ENCODE measurements at regions not wholly inside any gene's neighbourhood (a gene's known extent, or its start where the extent isn't known, plus 50 kb on each side); places are given as distances from the start of the nearest gene placed in this dataset.
"Not testable (repeated sequence)": the region's sequence is repeated elsewhere in the genome, so short reads cannot be mapped to it uniquely, and the experiment has no call there.

- not testable (repeated sequence) for DNase-seq (ENCODE audit: low read depth); H3K4me3 ChIP-seq (ENCODE audit: low read depth, low read length)
These were observed 168.3 kb upstream of the TP53TG3D start for GRCh38 chr16:32084656-32085401.

GRCh38 chr16:32085438-32086141 is 167.5 kb upstream of the TP53TG3D start:
- H3K4me3 ChIP-seq (ENCODE audit: low read depth, low read length) = not testable (repeated sequence)
- DNase-seq (ENCODE audit: low read depth) = peak; percentile 22

GRCh38 chr16:32115562-32115961 is 137.5 kb upstream of the TP53TG3D start:
- not testable (repeated sequence) for H3K4me3 ChIP-seq (ENCODE audit: low read depth, low read length)

GRCh38 chr16:32116080-32116479 is 137.0 kb upstream of the TP53TG3D start:
- peak; percentile 21 for DNase-seq (ENCODE audit: low read depth)
- no peak overlapping the region for H3K4me3 ChIP-seq (ENCODE audit: low read depth, low read length)
- TF ChIP-seq MAX (IDR thresholded peaks at IDR 0.05; ENCODE audit: low read depth, low read length) (no peak), CTCF (IDR thresholded peaks at IDR 0.05; ENCODE audit: low read depth, low read length) (no peak), MYC (IDR thresholded peaks at IDR 0.05; ENCODE audit: low read depth, low read length) (no peak), POLR2A (IDR thresholded peaks at IDR 0.05; ENCODE audit: extremely low read depth, insufficient read length) (no peak)

More at GRCh38 chr16:32115562-32115961, 137.5 kb upstream of the TP53TG3D start:
- peak; percentile 0 for DNase-seq (ENCODE audit: low read depth)

- not testable (repeated sequence) for H3K4me3 ChIP-seq (ENCODE audit: low read depth, low read length)
These were observed 136.6 kb upstream of the TP53TG3D start for GRCh38 chr16:32116533-32116932.

GRCh38 chr16:32120372-32120771 is 132.7 kb upstream of the TP53TG3D start:
- DNase-seq (ENCODE audit: low read depth); H3K4me3 ChIP-seq (ENCODE audit: low read depth, low read length): not testable (repeated sequence)

More at GRCh38 chr16:32116533-32116932, 136.6 kb upstream of the TP53TG3D start:
- not testable (repeated sequence) for DNase-seq (ENCODE audit: low read depth)

- H3K4me3 ChIP-seq (ENCODE audit: low read depth, low read length); DNase-seq (ENCODE audit: low read depth): not testable (repeated sequence)
These were observed 132.3 kb upstream of the TP53TG3D start for GRCh38 chr16:32120779-32121178.

- not testable (repeated sequence) for DNase-seq (ENCODE audit: low read depth); H3K4me3 ChIP-seq (ENCODE audit: low read depth, low read length)
These were observed 131.7 kb upstream of the TP53TG3D start for GRCh38 chr16:32121273-32121900.

- not testable (repeated sequence) for H3K4me3 ChIP-seq (ENCODE audit: low read depth, low read length); DNase-seq (ENCODE audit: low read depth)
These were observed 100.7 kb upstream of the TP53TG3D start for GRCh38 chr16:32152434-32152833.

- not testable (repeated sequence) for DNase-seq (ENCODE audit: low read depth); H3K4me3 ChIP-seq (ENCODE audit: low read depth, low read length)
These were observed 65.0 kb upstream of the TP53TG3D start for GRCh38 chr16:32187918-32188669.

- DNase-seq (ENCODE audit: low read depth); H3K4me3 ChIP-seq (ENCODE audit: low read depth, low read length): not testable (repeated sequence)
These were observed 50.5 kb upstream of the TP53TG3D start for GRCh38 chr16:32202585-32202984.
